SK-N-SH (cell line): ENCODE measurements at regions not wholly inside any gene's neighbourhood (a gene's known extent, or its start where the extent isn't known, plus 50 kb on each side); places are given as distances from the start of the nearest gene placed in this dataset.

Experiments
- CTCF ChIA-PET: fragments of 300-600, 350-600 bp; formaldehyde crosslinking; extraction: SDS; loops from one replicate; lab custom pipeline; 2021; lab: Yijun Ruan, JAX
- POLR2A ChIA-PET: fragments of 350-600 bp; sonication (Branson Sonifier 250); formaldehyde crosslinking; extraction: SDS; loops from one replicate; lab custom pipeline; 2020; ENCODE audit warnings: antibody characterized with exemption, inconsistent platforms; lab: Yijun Ruan, JAX
- DNase-seq: peaks from one replicate; pipeline ENCODE4 v3.0.0; 2012
- H2AFZ ChIP-seq: fragments of 200-600 bp; sonication (generic); 2 replicates; pipeline ENCODE4 v1.8.1; 2016; ENCODE audit warnings: antibody characterized with exemption, mild to moderate bottlenecking, low read depth
- H3F3A ChIP-seq: fragments of 200-600 bp; sonication (generic); replicated peaks from 2 replicates; pipeline ENCODE3; 2016; ENCODE audit warnings: antibody characterized with exemption, mild to moderate bottlenecking; ENCODE audit not compliant: insufficient read depth
- H3K27ac ChIP-seq, 2 experiments: fragments of 200-500 bp in 1 of 2; fragments of 200-600 bp in 1 of 2; sonication (Bioruptor generic) in 1 of 2; sonication (generic), shearing (Covaris generic) in 1 of 2; 2 replicates each; pipeline versions ENCODE4 v1.5.1 to v1.6.1; 2014 to 2016; ENCODE audit warnings: low read depth in 2 of 2, inconsistent platforms in 1 of 2, low read length in 1 of 2, mild to moderate bottlenecking in 1 of 2, mixed read lengths in 1 of 2
- H3K27me3 ChIP-seq: fragments of 200-600 bp; sonication (generic), shearing (Covaris generic); 2 replicates; pipeline ENCODE4 v1.6.1; 2016; ENCODE audit warnings: mixed run types; ENCODE audit not compliant: insufficient read depth
- H3K36me3 ChIP-seq, 2 experiments: fragments of 200-500 bp in 1 of 2; fragments of 200-600 bp in 1 of 2; sonication (Bioruptor generic) in 1 of 2; sonication (generic) in 1 of 2; replicated peaks in 1 of 2; 2 replicates each; pipeline versions ENCODE3 to v1.5.1; 2014 to 2016; ENCODE audit warnings: low read length in 1 of 2, mild to moderate bottlenecking in 1 of 2; ENCODE audit not compliant: insufficient read depth in 2 of 2, control insufficient read depth in 1 of 2
- H3K4me1 ChIP-seq, 2 experiments: fragments of 200-500 bp in 1 of 2; fragments of 200-600 bp in 1 of 2; sonication (Bioruptor generic) in 1 of 2; sonication (generic), shearing (Covaris generic) in 1 of 2; 2 replicates each; pipeline versions ENCODE4 v1.5.1 to v1.6.1; 2014 to 2016; ENCODE audit warnings: low read depth in 1 of 2, low read length in 1 of 2, mixed run types in 1 of 2; ENCODE audit not compliant: insufficient read depth in 2 of 2, control insufficient read depth in 1 of 2
- H3K4me2 ChIP-seq: fragments of 200-600 bp; sonication (generic), shearing (Covaris generic); 2 replicates; pipeline ENCODE4 v1.6.1; 2017; ENCODE audit warnings: mixed run types
- H3K4me3 ChIP-seq, 2 experiments: fragments of 200-500 bp in 1 of 2; fragments of 200-600 bp in 1 of 2; sonication (Bioruptor generic) in 1 of 2; sonication (generic), shearing (Covaris generic) in 1 of 2; 2 replicates each; pipeline versions ENCODE4 v1.5.1 to v1.8.1; 2014 to 2016; ENCODE audit warnings: low read depth in 2 of 2, inconsistent platforms in 1 of 2, low read length in 1 of 2, mild to moderate bottlenecking in 1 of 2, mixed read lengths in 1 of 2, moderate library complexity in 1 of 2
- H3K79me2 ChIP-seq: fragments of 200-600 bp; sonication (generic); 2 replicates; pipeline ENCODE4 v1.8.1; 2017; ENCODE audit warnings: mild to moderate bottlenecking; ENCODE audit not compliant: insufficient read depth
- H3K9ac ChIP-seq: fragments of 200-600 bp; sonication (generic); 2 replicates; pipeline ENCODE4 v1.6.1; 2017; ENCODE audit warnings: mixed run types
- H3K9me2 ChIP-seq: fragments of 200-600 bp; sonication (generic); 2 replicates; pipeline ENCODE4 v1.6.1; 2017; ENCODE audit warnings: mixed run types
- H3K9me3 ChIP-seq: fragments of 200-600 bp; sonication (generic); 2 replicates; pipeline ENCODE4 v1.6.1; 2017; ENCODE audit warnings: mixed run types, mild to moderate bottlenecking, moderate library complexity
- H4K20me1 ChIP-seq: fragments of 200-600 bp; sonication (generic); 2 replicates; pipeline ENCODE4 v1.6.1; 2017; ENCODE audit warnings: mild to moderate bottlenecking, mixed run types; ENCODE audit not compliant: insufficient read depth
- ELF1 ChIP-seq: IDR thresholded peaks from 2 replicates; pipeline ENCODE4 v1.4.0; 2012
- EZH2phosphoT487 ChIP-seq: fragments of 200-600 bp; sonication (generic); IDR thresholded peaks from 2 replicates; pipeline ENCODE4 v1.6.1; 2017; ENCODE audit warnings: low read depth, mixed run types, mild to moderate bottlenecking, antibody characterized with exemption, moderate library complexity, borderline replicate concordance
- FOXJ3 ChIP-seq: sonication (generic); formaldehyde crosslinking; IDR thresholded peaks from 2 replicates; pipeline ENCODE4 v1.5.1; 2020; ENCODE audit warnings: mild to moderate bottlenecking, missing genetic modification reagents
- GABPA ChIP-seq: IDR thresholded peaks from 2 replicates; pipeline ENCODE4 v1.4.0; 2012; ENCODE audit warnings: low read depth, mild to moderate bottlenecking
- GATA2 ChIP-seq: sonication (generic); formaldehyde crosslinking; IDR thresholded peaks from 2 replicates; pipeline ENCODE4 v1.5.0; 2020; ENCODE audit warnings: mild to moderate bottlenecking, missing genetic modification reagents
- MEF2A ChIP-seq: IDR thresholded peaks from 2 replicates; pipeline ENCODE4 v1.4.0; 2012; ENCODE audit warnings: low read depth, borderline replicate concordance
- NFIC ChIP-seq: IDR thresholded peaks from 2 replicates; pipeline ENCODE4 v1.4.0; 2012; ENCODE audit warnings: borderline replicate concordance
- NRF1 ChIP-seq: IDR thresholded peaks from 2 replicates; pipeline ENCODE4 v1.6.1; 2012; ENCODE audit warnings: low read depth, mild to moderate bottlenecking, low read length
- PBX3 ChIP-seq: IDR thresholded peaks from 2 replicates; pipeline ENCODE4; 2012
- POLR2AphosphoS5 ChIP-seq: IDR thresholded peaks from 2 replicates; pipeline ENCODE4 v1.6.1; 2012; ENCODE audit warnings: low read depth, low read length
- RAD21 ChIP-seq: IDR thresholded peaks from 2 replicates; pipeline ENCODE4 v1.6.1; 2012; ENCODE audit warnings: mild to moderate bottlenecking, low read length
- RCOR1 ChIP-seq: fragments of 150-350 bp; IDR thresholded peaks from 2 replicates; pipeline ENCODE4 v1.6.1; 2017; ENCODE audit warnings: antibody characterized with exemption, low read length
- RFX5 ChIP-seq: IDR thresholded peaks from 2 replicates; pipeline ENCODE4 v1.6.1; 2012; ENCODE audit warnings: mild to moderate bottlenecking, improper control_type of control experiment, low read length
- SIN3A ChIP-seq: IDR thresholded peaks from 2 replicates; pipeline ENCODE4 v1.6.1; 2012; ENCODE audit warnings: low read depth, mild to moderate bottlenecking, low read length, moderate library complexity, borderline replicate concordance
- TCF12 ChIP-seq: IDR thresholded peaks from 2 replicates; pipeline ENCODE4 v1.4.0; 2012
- ZBTB33 ChIP-seq: IDR thresholded peaks from 2 replicates; pipeline ENCODE4 v1.4.0; 2012; ENCODE audit warnings: low read depth, borderline replicate concordance
- WGBS: methylation state at CpG from one replicate; pipeline ENCODE4 v1.1.6; 2017; ENCODE audit warnings: low lambda C conversion rate; 5-methylcytosine and 5-hydroxymethylcytosine counted together
- TF ChIP-seq, protein P1 (sequence below): fragments of 200-600 bp; sonication (generic); IDR thresholded peaks from 2 replicates; pipeline ENCODE4 v1.6.1; 2017; ENCODE audit warnings: antibody characterized with exemption, mild to moderate bottlenecking, moderate library complexity
- TF ChIP-seq, protein P2 (sequence below): fragments of 150-350 bp; IDR thresholded peaks from 2 replicates; pipeline ENCODE4 v1.6.1; 2016; ENCODE audit warnings: mild to moderate bottlenecking, low read depth, low read length

- TF ChIP-seq GATA2 (CRISPR knock-in tag) = no peak
- no peak for TF ChIP-seq RFX5
Observed at GRCh38 chr20:55805138-55805537, 200.2 kb downstream of the CBLN4 start (continued).

GRCh38 chr20:55800552-55801245 lies 204.6 kb downstream of the CBLN4 start:
- Histone ChIP-seq H3K79me2 (no peaks in the 10 kb centered on the region), H3K36me3 (no peaks in the 10 kb centered on the region), H3K4me1 (no peaks in the 10 kb centered on the region; a peak in 1 of 4 replicates), H3K4me3 (no peak overlapping the region), H3K27me3 (no peaks in the 10 kb centered on the region), H4K20me1 (no peaks in the 10 kb centered on the region), H2AFZ (no peak overlapping the region), H3K4me2 (no peak overlapping the region), H3K9ac (no peak overlapping the region), H3F3A (no peaks in the 10 kb centered on the region), H3K9me3 (no peaks in the 10 kb centered on the region), H3K9me2 (no peaks in the 10 kb centered on the region), H3K27ac (no peak overlapping the region)
- TF ChIP-seq ELF1 (no peak), EZH2phosphoT487 (no peak), ZBTB33 (no peak), TCF12 (no peak), NFIC (no peak), PBX3 (no peak), RFX5 (no peak), POLR2AphosphoS5 (no peak), MEF2A (no peak), RCOR1 (no peak), RAD21 (no peak), GATA2 (CRISPR knock-in tag) (no peak), NRF1 (no peak), FOXJ3 (CRISPR knock-in tag) (no peak), GABPA (no peak), SIN3A (no peak)
- TF ChIP-seq, protein P1, sequence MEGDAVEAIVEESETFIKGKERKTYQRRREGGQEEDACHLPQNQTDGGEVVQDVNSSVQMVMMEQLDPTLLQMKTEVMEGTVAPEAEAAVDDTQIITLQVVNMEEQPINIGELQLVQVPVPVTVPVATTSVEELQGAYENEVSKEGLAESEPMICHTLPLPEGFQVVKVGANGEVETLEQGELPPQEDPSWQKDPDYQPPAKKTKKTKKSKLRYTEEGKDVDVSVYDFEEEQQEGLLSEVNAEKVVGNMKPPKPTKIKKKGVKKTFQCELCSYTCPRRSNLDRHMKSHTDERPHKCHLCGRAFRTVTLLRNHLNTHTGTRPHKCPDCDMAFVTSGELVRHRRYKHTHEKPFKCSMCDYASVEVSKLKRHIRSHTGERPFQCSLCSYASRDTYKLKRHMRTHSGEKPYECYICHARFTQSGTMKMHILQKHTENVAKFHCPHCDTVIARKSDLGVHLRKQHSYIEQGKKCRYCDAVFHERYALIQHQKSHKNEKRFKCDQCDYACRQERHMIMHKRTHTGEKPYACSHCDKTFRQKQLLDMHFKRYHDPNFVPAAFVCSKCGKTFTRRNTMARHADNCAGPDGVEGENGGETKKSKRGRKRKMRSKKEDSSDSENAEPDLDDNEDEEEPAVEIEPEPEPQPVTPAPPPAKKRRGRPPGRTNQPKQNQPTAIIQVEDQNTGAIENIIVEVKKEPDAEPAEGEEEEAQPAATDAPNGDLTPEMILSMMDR = no peak
- TF ChIP-seq, protein P2, sequence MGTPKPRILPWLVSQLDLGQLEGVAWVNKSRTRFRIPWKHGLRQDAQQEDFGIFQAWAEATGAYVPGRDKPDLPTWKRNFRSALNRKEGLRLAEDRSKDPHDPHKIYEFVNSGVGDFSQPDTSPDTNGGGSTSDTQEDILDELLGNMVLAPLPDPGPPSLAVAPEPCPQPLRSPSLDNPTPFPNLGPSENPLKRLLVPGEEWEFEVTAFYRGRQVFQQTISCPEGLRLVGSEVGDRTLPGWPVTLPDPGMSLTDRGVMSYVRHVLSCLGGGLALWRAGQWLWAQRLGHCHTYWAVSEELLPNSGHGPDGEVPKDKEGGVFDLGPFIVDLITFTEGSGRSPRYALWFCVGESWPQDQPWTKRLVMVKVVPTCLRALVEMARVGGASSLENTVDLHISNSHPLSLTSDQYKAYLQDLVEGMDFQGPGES = no peak
- DNase-seq = no peak
- WGBS = 37% methylated on average over 3 of the region's 3 CpGs
- CTCF ChIA-PET = no interaction called here
- POLR2A ChIA-PET = no interaction called here
